Neuronal stem cell (in vitro differentiated cells): ENCODE measurements at regions not wholly inside any gene's neighbourhood (a gene's known extent, or its start where the extent isn't known, plus 50 kb on each side); places are given as distances from the start of the nearest gene placed in this dataset.
A peak's percentile ranks its signal among the peaks of the same experiment; 100 is the strongest.

Source experiments
- DNase-seq: peaks from one replicate; pipeline ENCODE4 v3.0.0-alpha.2; 2013; ENCODE audit warnings: low spot score
- H2AFZ ChIP-seq: one replicate; pipeline ENCODE4 v1.6.1; 2013; ENCODE audit warnings: mild to moderate bottlenecking, low read length, inconsistent platforms
- H2AK5ac ChIP-seq: 2 replicates; pipeline ENCODE4 v1.6.1; 2013; ENCODE audit warnings: low read depth, mild to moderate bottlenecking, inconsistent platforms, low read length, moderate library complexity, mixed read lengths
- H2BK120ac ChIP-seq: 2 replicates; pipeline ENCODE4 v1.6.1; 2013; ENCODE audit warnings: low read depth, mild to moderate bottlenecking, inconsistent platforms, low read length, moderate library complexity, mixed read lengths
- H2BK12ac ChIP-seq: one replicate; pipeline ENCODE4 v1.6.1; 2013; ENCODE audit warnings: low read length, inconsistent platforms
- H2BK15ac ChIP-seq: 2 replicates; pipeline ENCODE4 v1.6.1; 2013; ENCODE audit warnings: mild to moderate bottlenecking, low read length, inconsistent platforms, mixed read lengths
- H2BK5ac ChIP-seq: one replicate; pipeline ENCODE4 v1.6.1; 2013; ENCODE audit warnings: inconsistent platforms, mild to moderate bottlenecking, low read length, moderate library complexity
- H3K14ac ChIP-seq: one replicate; pipeline ENCODE4 v1.6.1; 2013; ENCODE audit warnings: low read length, inconsistent platforms
- H3K18ac ChIP-seq: 2 replicates; pipeline ENCODE4 v1.6.1; 2013; ENCODE audit warnings: low read length, inconsistent platforms
- H3K23ac ChIP-seq: 2 replicates; pipeline ENCODE4 v1.6.1; 2013; ENCODE audit warnings: low read depth, mild to moderate bottlenecking, mixed read lengths, low read length, inconsistent platforms; ENCODE audit not compliant: poor library complexity
- H3K27ac ChIP-seq: replicated peaks from 3 replicates; pipeline ENCODE4 v1.5.1; 2013; ENCODE audit warnings: low read length, inconsistent platforms
- H3K27me3 ChIP-seq, 3 experiments: 2 replicates each; pipeline ENCODE4 v1.6.1; 2013; ENCODE audit warnings: low read length in 3 of 3, mild to moderate bottlenecking in 2 of 3, inconsistent platforms in 1 of 3, low read depth in 1 of 3, mixed read lengths in 1 of 3, moderate library complexity in 1 of 3; ENCODE audit not compliant: control insufficient read depth in 3 of 3, insufficient read depth in 3 of 3
- H3K36me3 ChIP-seq, 2 donors: replicated peaks in 1 of 2; 2 replicates each; pipeline ENCODE4 v1.6.1; 2013; ENCODE audit warnings: low read length in 2 of 2; ENCODE audit not compliant: control insufficient read depth in 2 of 2, insufficient read depth in 2 of 2
- H3K4ac ChIP-seq: 2 replicates; pipeline ENCODE4 v1.6.1; 2013; ENCODE audit warnings: inconsistent platforms, mild to moderate bottlenecking, low read length, moderate library complexity
- H3K4me1 ChIP-seq, 2 donors: 1 replicate in 1 of 2; 2 replicates in 1 of 2; pipeline ENCODE4 v1.6.1; 2013; ENCODE audit warnings: low read length in 2 of 2, low read depth in 1 of 2; ENCODE audit not compliant: control insufficient read depth in 2 of 2, insufficient read depth in 1 of 2
- H3K4me2 ChIP-seq: one replicate; pipeline ENCODE4 v1.6.1; 2013; ENCODE audit warnings: mild to moderate bottlenecking, low read length, inconsistent platforms; ENCODE audit not compliant: insufficient read depth, poor library complexity, severe bottlenecking
- H3K4me3 ChIP-seq, 2 donors: 2 replicates each; pipeline ENCODE4 v1.5.1; 2013; ENCODE audit warnings: low read length in 2 of 2, mild to moderate bottlenecking in 2 of 2, inconsistent platforms in 1 of 2, moderate library complexity in 1 of 2
- H3K79me1 ChIP-seq: one replicate; pipeline ENCODE4 v1.6.1; 2013; ENCODE audit warnings: low read depth, mild to moderate bottlenecking, inconsistent platforms, low read length, moderate library complexity
- H3K9ac ChIP-seq: one replicate; pipeline ENCODE4 v1.6.1; 2013; ENCODE audit warnings: mild to moderate bottlenecking, low read depth, low read length, inconsistent platforms; ENCODE audit not compliant: poor library complexity
- H3K9me3 ChIP-seq, 2 donors: replicated peaks in 1 of 2; 2 replicates each; pipeline versions ENCODE3 to v1.6.1; 2013; ENCODE audit warnings: low read length in 2 of 2, mild to moderate bottlenecking in 2 of 2, inconsistent platforms in 1 of 2, low read depth in 1 of 2, mixed read lengths in 1 of 2, moderate library complexity in 1 of 2; ENCODE audit not compliant: control insufficient read depth in 2 of 2, insufficient read depth in 1 of 2
- H4K8ac ChIP-seq: one replicate; pipeline ENCODE4 v1.6.1; 2013; ENCODE audit warnings: low read depth, mild to moderate bottlenecking, inconsistent platforms, low read length, moderate library complexity
- H4K91ac ChIP-seq: one replicate; pipeline ENCODE4 v1.6.1; 2013; ENCODE audit warnings: low read length, low read depth, mild to moderate bottlenecking, inconsistent platforms; ENCODE audit not compliant: poor library complexity
- WGBS, 2 donors: extraction: QIAGEN DNeasy Blood & Tissue Kit; methylation state at CpG; one replicate each; pipeline ENCODE4 v1.1.7; 2013; ENCODE audit warnings: missing lambda C conversion rate in 2 of 2, mixed read lengths in 1 of 2; ENCODE audit not compliant: insufficient read length in 2 of 2, insufficient replicate concordance in 1 of 2; ENCODE audit errors: extremely low coverage in 2 of 2; 5-methylcytosine and 5-hydroxymethylcytosine counted together

- Histone ChIP-seq H3K27ac (no peak overlapping the region), H2AK5ac (no peak overlapping the region), H2BK5ac (no peak overlapping the region), H3K14ac (no peak overlapping the region), H2BK120ac (no peak overlapping the region), H4K8ac (no peak overlapping the region), H2AFZ (no peak overlapping the region), H4K91ac (no peak overlapping the region), H3K9me3 (peaks cover 1 to 11% of the 10 kb centered on the region in 2 donors), H2BK12ac (no peak overlapping the region), H3K18ac (no peak overlapping the region), H2BK15ac (no peak overlapping the region), H3K4me1 (peaks cover 2 to 6% of the 10 kb centered on the region in 2 donors), H3K4me3 (no peak overlapping the region), H3K36me3 (peaks cover 0 to 21% of the 10 kb centered on the region in 2 donors), H3K23ac (no peak overlapping the region), H3K4me2 (no peak overlapping the region), H3K9ac (no peak overlapping the region), H3K79me1 (no peaks in the 10 kb centered on the region), H3K4ac (no peak overlapping the region), H3K27me3 (no peaks in the 10 kb centered on the region)
- no peak for DNase-seq
- WGBS, 2 donors: no CpG with 5 or more reads among the region's 6 CpGs
Measured at GRCh38 chr6:21836772-21837425, 243.3 kb downstream of the SOX4 start.

GRCh38 chr6:21840428-21840827, 246.9 kb downstream of the SOX4 start:
- Histone ChIP-seq H3K27me3 (no peaks in the 10 kb centered on the region), H2AK5ac (no peak overlapping the region), H3K4ac (no peak overlapping the region), H3K4me3 (no peak overlapping the region), H2BK5ac (no peak overlapping the region), H3K18ac (no peak overlapping the region), H3K9ac (no peak overlapping the region), H4K8ac (no peak overlapping the region), H3K4me2 (no peak overlapping the region), H3K36me3 (peaks cover 0 to 14% of the 10 kb centered on the region in 2 donors), H2AFZ (no peak overlapping the region), H2BK120ac (no peak overlapping the region), H3K27ac (no peak overlapping the region), H4K91ac (no peak overlapping the region), H2BK12ac (no peak overlapping the region), H3K23ac (no peak overlapping the region), H2BK15ac (no peak overlapping the region), H3K14ac (no peak overlapping the region), H3K4me1 (peaks cover 16 to 33% of the 10 kb centered on the region in 2 donors), H3K79me1 (no peaks in the 10 kb centered on the region), H3K9me3 (peaks cover 1 to 9% of the 10 kb centered on the region in 2 donors)
- DNase-seq: no peak
- no CpG with 5 or more reads among the region's 2 CpGs for WGBS, 2 donors

GRCh38 chr6:21842875-21843645, 249.5 kb downstream of the SOX4 start:
- H3K4me1 ChIP-seq: peaks cover 26 to 47% of the 10 kb centered on the region in 2 donors
- H4K91ac ChIP-seq: no peak overlapping the region
- H3K23ac ChIP-seq: no peak overlapping the region
- peaks cover under 1 to 9% of the 10 kb centered on the region in 2 donors for H3K9me3 ChIP-seq
- H3K79me1 ChIP-seq: no peaks in the 10 kb centered on the region
- no peak overlapping the region for H3K27ac ChIP-seq
- H3K27me3 ChIP-seq: no peaks in the 10 kb centered on the region
- H3K14ac ChIP-seq: no peak overlapping the region
- H3K4me3 ChIP-seq: no peak overlapping the region
- H3K18ac ChIP-seq: peak overlapping the region; percentile 30
- H2AK5ac ChIP-seq: no peak overlapping the region
- peaks cover 0 to 13% of the 10 kb centered on the region in 2 donors for H3K36me3 ChIP-seq
- DNase-seq: no peak
- H2BK120ac ChIP-seq: no peak overlapping the region
- no peak overlapping the region for H3K4ac ChIP-seq
- no peak overlapping the region for H2BK15ac ChIP-seq
- H4K8ac ChIP-seq: no peak overlapping the region
- WGBS, 2 donors: no CpG with 5 or more reads among the region's 1 CpG
- no peak overlapping the region for H2BK5ac ChIP-seq
- H3K4me2 ChIP-seq: no peak overlapping the region
- H3K9ac ChIP-seq: no peak overlapping the region
- H2AFZ ChIP-seq: no peak overlapping the region
- H2BK12ac ChIP-seq: no peak overlapping the region

DNA sequence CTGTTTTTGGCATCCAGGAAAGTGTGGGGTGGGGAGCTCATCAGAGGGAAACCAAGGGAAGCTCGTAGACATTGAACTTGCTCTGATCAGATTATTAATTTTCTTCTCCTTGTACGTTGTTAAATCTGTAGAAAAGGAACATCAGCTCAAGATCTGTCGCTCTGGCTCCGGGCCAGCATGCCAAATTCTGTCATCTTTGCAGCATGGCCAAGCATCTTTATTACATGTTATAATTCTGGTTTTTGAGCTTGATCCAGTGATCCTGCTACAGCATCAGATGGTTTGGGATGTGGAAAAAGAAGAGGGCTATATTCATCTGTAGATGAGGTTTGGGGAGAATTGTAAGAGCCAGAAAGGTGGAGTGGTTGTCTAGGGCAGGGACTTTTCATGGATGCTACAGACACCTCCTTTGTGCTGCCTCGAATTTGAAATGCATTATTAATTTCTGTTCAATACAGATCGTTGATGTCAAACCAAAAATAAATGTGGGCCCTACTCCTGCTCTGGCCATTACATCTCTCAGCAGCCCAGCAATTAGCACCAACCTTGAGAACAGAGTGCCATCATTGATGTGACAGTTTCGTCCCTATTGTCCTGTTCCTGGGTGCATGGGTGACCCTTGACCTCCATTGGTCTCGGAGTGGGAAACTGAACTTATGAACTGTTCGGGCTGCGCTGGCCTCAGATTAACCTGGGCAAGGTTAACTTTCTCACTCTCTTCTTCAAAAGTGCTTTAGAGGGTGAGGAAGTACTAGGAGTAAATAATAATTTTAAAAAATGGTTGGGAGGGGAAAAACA, 250.8 kb downstream of the SOX4 start:
- no peak overlapping the region for H3K4me2 ChIP-seq
- peak overlapping the region; percentile 7 for H3K27ac ChIP-seq
- no peak overlapping the region for H2AK5ac ChIP-seq
- peaks cover 0 to 12% of the 10 kb centered on the region in 2 donors for H3K36me3 ChIP-seq
- DNase-seq: no peak
- peaks cover 26 to 47% of the 10 kb centered on the region in 2 donors for H3K4me1 ChIP-seq
- H3K23ac ChIP-seq: no peak overlapping the region
- no peak overlapping the region for H2BK120ac ChIP-seq
- no peak overlapping the region for H2AFZ ChIP-seq
- no peak overlapping the region for H2BK12ac ChIP-seq
- no peak overlapping the region for H3K4ac ChIP-seq
- H2BK5ac ChIP-seq: no peak overlapping the region
- no peak overlapping the region for H4K8ac ChIP-seq
- no peak overlapping the region for H3K4me3 ChIP-seq
- no peak overlapping the region for H2BK15ac ChIP-seq
- no peak overlapping the region for H4K91ac ChIP-seq
- no peaks in the 10 kb centered on the region for H3K79me1 ChIP-seq
- H3K9ac ChIP-seq: no peak overlapping the region
- no peaks in the 10 kb centered on the region for H3K27me3 ChIP-seq
- no peak overlapping the region for H3K18ac ChIP-seq
- peaks cover 0 to 9% of the 10 kb centered on the region in 2 donors for H3K9me3 ChIP-seq
- no CpG with 5 or more reads among the region's 10 CpGs for WGBS, 2 donors
- no peak overlapping the region for H3K14ac ChIP-seq
